ENCODE measurements at regions not wholly inside any gene's neighbourhood (a gene's known extent, or its start where the extent isn't known, plus 50 kb on each side); places are given as distances from the start of the nearest gene placed in this dataset.

DNA sequence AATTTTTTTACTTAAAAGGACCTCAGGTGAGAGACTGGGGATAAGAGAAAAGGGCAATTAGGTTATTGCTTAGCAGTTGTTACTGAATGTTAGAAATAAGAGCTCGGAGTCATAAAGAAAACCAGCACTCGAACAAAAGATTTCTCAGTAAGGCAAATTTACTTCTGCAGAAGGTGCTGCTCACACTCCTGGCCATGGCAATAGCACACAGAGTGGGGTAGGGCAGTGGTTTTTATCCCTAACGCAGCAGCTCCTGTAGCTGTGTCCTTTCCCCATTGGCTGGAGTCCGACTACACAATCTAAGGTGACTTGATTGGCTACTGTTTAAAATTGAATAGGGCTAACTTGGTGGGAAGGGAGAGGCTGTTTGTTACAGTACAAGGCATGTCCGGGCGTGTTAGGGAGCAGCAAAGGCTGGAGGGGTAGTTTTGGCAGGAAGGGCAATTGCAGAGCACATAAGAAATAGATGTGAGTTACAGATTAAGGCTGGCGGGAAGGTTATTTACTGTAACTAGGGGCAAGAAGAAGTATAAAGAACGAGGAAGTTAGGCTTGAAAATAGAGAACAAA, 112.1 kb downstream of the AKR1D1 start:
- ChIA-PET RAD21 (ENCODE audit: low non-redundant PET in 1 of 2, low total read pairs in 2 of 2, uncharacterized antibody in 2 of 2, unreplicated experiment in 2 of 2) (no interaction called here), POLR2A (interaction anchor here (0.6 kb wide), 1 partner anchor 189 kb away, joined by 3 read pairs; no protein-coding TSS in a partner anchor), CTCF (interaction anchor here (0.6 kb wide), 1 partner anchor 1249 kb away, joined by 4 read pairs; no protein-coding TSS in a partner anchor)
- no peak for DNase-seq (ENCODE audit: low read depth, low spot score)
- no peaks in the 10 kb centered on the region for H3K9me3 ChIP-seq (ENCODE audit: control insufficient read depth in 1 of 2, insufficient read depth in 1 of 2, low read depth in 1 of 2, low read length in 2 of 2)
- H3K4me1 ChIP-seq (ENCODE audit: control insufficient read depth in 1 of 2, insufficient read depth in 2 of 2, low read length in 2 of 2), result no peaks in the 10 kb centered on the region
- H3K27ac ChIP-seq (ENCODE audit: low read depth, low read length), result no peak overlapping the region
- H3K36me3 ChIP-seq (ENCODE audit: control insufficient read depth in 1 of 2, insufficient read depth in 2 of 2, low read length in 2 of 2), result no peaks in the 10 kb centered on the region
- H3K9me2 ChIP-seq (ENCODE audit: insufficient read depth), result no peaks in the 10 kb centered on the region
- H3K9ac ChIP-seq (ENCODE audit: low read length), result no peak overlapping the region
- no peaks in the 10 kb centered on the region for H3K79me2 ChIP-seq (ENCODE audit: insufficient read depth, low read length)
- no peak overlapping the region for H2AFZ ChIP-seq (ENCODE audit: low read depth, low read length, poor library complexity, severe bottlenecking)
- peak; percentile 49; the same call in 1 of the 2 replicates for TF ChIP-seq CBX3 (IDR thresholded peaks at IDR 0.05; ENCODE audit: low read depth)
- TF ChIP-seq YY1 (IDR thresholded peaks at IDR 0.05; ENCODE audit: extremely low read depth, insufficient replicate concordance, low read depth, low read length), result no peak
- no peaks in the 10 kb centered on the region for H3K27me3 ChIP-seq (ENCODE audit: insufficient read depth, low read length)
- H3K4me2 ChIP-seq (ENCODE audit: low read length), result no peak overlapping the region
- intact Hi-C loops (cut with micrococcal nuclease), result no loop called here
- no peak for ATAC-seq
- H4K20me1 ChIP-seq (ENCODE audit: insufficient read depth), result no peaks in the 10 kb centered on the region
- no peak overlapping the region for H3K4me3 ChIP-seq (replicated peaks in 1 of 2; ENCODE audit: low read depth in 1 of 2, low read length in 2 of 2)
- BruUV-seq (replicated peaks), result no TSS peak

GRCh38 chr7:138194567-138194966, 118.3 kb downstream of the AKR1D1 start:
- BruUV-seq (replicated peaks), result no TSS peak
- Histone ChIP-seq H3K4me2 (ENCODE audit: low read length) (no peak overlapping the region), H3K9me3 (ENCODE audit: control insufficient read depth in 1 of 2, insufficient read depth in 1 of 2, low read depth in 1 of 2, low read length in 2 of 2) (no peaks in the 10 kb centered on the region), H3K79me2 (ENCODE audit: insufficient read depth, low read length) (no peaks in the 10 kb centered on the region), H3K27me3 (ENCODE audit: insufficient read depth, low read length) (no peaks in the 10 kb centered on the region), H2AFZ (ENCODE audit: low read depth, low read length, poor library complexity, severe bottlenecking) (no peak overlapping the region), H3K9ac (ENCODE audit: low read length) (no peak overlapping the region), H4K20me1 (ENCODE audit: insufficient read depth) (no peaks in the 10 kb centered on the region), H3K36me3 (ENCODE audit: control insufficient read depth in 1 of 2, insufficient read depth in 2 of 2, low read length in 2 of 2) (no peaks in the 10 kb centered on the region), H3K27ac (ENCODE audit: low read depth, low read length) (no peak overlapping the region), H3K4me3 (replicated peaks in 1 of 2; ENCODE audit: low read depth in 1 of 2, low read length in 2 of 2) (no peak overlapping the region), H3K9me2 (ENCODE audit: insufficient read depth) (no peaks in the 10 kb centered on the region), H3K4me1 (ENCODE audit: control insufficient read depth in 1 of 2, insufficient read depth in 2 of 2, low read length in 2 of 2) (no peaks in the 10 kb centered on the region)
- POLR2A ChIA-PET, result no interaction called here
- intact Hi-C loops (cut with micrococcal nuclease), result no loop called here
- CTCF ChIA-PET, result no interaction called here
- DNase-seq (ENCODE audit: low read depth, low spot score) (no peak), ATAC-seq (no peak)
- RAD21 ChIA-PET (ENCODE audit: low non-redundant PET in 1 of 2, low total read pairs in 2 of 2, uncharacterized antibody in 2 of 2, unreplicated experiment in 2 of 2), result no interaction called here
- TF ChIP-seq ELF1 (IDR thresholded peaks at IDR 0.05; ENCODE audit: borderline replicate concordance, low read depth) (no peak), SIN3A (IDR thresholded peaks at IDR 0.05; ENCODE audit: low read depth) (no peak), CBX3 (IDR thresholded peaks at IDR 0.05; ENCODE audit: low read depth) (no peak), ZFX (IDR thresholded peaks at IDR 0.05) (no peak), JUND (IDR thresholded peaks at IDR 0.05) (no peak), TCF7L2 (IDR thresholded peaks at IDR 0.05; ENCODE audit: borderline replicate concordance, extremely low read depth, insufficient read depth, insufficient read length) (no peak), FOSL1 (IDR thresholded peaks at IDR 0.05; ENCODE audit: low read depth) (no peak), RAD21 (IDR thresholded peaks at IDR 0.05; ENCODE audit: low read depth) (no peak), CTCF (IDR thresholded peaks at IDR 0.05 in 2 of 3, conservative IDR thresholded peaks at IDR 0.05 in 1 of 3; ENCODE audit: borderline replicate concordance in 1 of 3, insufficient read depth in 1 of 3, low read depth in 2 of 3, low read length in 2 of 3) (no peak), SRF (IDR thresholded peaks at IDR 0.05; ENCODE audit: low read depth) (no peak)
- TF ChIP-seq, protein P1, sequence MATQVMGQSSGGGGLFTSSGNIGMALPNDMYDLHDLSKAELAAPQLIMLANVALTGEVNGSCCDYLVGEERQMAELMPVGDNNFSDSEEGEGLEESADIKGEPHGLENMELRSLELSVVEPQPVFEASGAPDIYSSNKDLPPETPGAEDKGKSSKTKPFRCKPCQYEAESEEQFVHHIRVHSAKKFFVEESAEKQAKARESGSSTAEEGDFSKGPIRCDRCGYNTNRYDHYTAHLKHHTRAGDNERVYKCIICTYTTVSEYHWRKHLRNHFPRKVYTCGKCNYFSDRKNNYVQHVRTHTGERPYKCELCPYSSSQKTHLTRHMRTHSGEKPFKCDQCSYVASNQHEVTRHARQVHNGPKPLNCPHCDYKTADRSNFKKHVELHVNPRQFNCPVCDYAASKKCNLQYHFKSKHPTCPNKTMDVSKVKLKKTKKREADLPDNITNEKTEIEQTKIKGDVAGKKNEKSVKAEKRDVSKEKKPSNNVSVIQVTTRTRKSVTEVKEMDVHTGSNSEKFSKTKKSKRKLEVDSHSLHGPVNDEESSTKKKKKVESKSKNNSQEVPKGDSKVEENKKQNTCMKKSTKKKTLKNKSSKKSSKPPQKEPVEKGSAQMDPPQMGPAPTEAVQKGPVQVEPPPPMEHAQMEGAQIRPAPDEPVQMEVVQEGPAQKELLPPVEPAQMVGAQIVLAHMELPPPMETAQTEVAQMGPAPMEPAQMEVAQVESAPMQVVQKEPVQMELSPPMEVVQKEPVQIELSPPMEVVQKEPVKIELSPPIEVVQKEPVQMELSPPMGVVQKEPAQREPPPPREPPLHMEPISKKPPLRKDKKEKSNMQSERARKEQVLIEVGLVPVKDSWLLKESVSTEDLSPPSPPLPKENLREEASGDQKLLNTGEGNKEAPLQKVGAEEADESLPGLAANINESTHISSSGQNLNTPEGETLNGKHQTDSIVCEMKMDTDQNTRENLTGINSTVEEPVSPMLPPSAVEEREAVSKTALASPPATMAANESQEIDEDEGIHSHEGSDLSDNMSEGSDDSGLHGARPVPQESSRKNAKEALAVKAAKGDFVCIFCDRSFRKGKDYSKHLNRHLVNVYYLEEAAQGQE (IDR thresholded peaks at IDR 0.05; ENCODE audit: low read depth), result no peak
- TF ChIP-seq, protein P2, sequence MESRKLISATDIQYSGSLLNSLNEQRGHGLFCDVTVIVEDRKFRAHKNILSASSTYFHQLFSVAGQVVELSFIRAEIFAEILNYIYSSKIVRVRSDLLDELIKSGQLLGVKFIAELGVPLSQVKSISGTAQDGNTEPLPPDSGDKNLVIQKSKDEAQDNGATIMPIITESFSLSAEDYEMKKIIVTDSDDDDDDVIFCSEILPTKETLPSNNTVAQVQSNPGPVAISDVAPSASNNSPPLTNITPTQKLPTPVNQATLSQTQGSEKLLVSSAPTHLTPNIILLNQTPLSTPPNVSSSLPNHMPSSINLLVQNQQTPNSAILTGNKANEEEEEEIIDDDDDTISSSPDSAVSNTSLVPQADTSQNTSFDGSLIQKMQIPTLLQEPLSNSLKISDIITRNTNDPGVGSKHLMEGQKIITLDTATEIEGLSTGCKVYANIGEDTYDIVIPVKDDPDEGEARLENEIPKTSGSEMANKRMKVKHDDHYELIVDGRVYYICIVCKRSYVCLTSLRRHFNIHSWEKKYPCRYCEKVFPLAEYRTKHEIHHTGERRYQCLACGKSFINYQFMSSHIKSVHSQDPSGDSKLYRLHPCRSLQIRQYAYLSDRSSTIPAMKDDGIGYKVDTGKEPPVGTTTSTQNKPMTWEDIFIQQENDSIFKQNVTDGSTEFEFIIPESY (IDR thresholded peaks at IDR 0.05; ENCODE audit: extremely low read depth, insufficient replicate concordance, low read length), result no peak

Measured in HCT116 (cell line).